Central memory CD4-positive, alpha-beta T cell (primary cell): ENCODE measurements at regions not wholly inside any gene's neighbourhood (a gene's known extent, or its start where the extent isn't known, plus 50 kb on each side); places are given as distances from the start of the nearest gene placed in this dataset.
"Not testable (repeated sequence)": the region's sequence is repeated elsewhere in the genome, so short reads cannot be mapped to it uniquely, and the experiment has no call there.

Source experiments
- DNase-seq: peaks from one replicate; pipeline ENCODE4 v3.0.0; 2022

DNA sequence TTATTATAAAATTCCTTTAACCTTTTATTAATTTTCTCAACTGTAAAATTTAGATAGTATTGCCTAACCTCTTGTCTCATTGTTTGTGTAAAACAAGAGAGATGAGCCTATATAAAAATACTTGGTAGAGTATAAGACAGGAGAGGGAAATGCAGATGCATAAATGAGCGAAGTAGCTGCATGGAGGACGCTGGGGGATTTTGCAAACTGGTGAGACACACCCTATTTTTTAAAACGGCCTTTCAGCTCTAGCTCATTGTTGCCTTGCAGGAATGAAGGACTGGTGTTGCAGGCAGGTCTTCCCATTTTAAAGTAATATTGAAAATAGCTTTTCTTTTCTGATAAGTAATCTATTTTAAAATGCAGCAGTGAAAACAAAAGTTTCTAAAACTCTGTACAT, 435.3 kb upstream of the HNRNPA3 start:
- DNase-seq, result no peak

DNA sequence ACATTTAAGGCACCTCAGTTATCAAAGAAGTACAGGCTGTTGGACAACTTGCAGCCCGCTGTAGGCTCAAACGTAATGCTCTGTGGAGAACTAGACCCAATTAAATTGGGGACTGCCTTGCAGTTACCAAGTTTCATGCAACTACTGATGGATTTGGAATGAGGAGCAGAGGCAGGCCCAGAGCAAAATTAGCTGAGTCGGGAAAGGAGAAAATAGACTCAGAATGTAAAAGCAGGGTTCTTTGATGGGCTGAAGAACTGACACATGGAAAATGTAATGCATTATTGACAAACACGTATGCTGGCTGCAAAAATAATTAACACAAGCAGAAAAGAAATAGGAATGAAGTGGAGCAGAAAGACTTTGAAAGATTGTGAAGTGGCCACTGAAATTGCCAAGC, 432.7 kb upstream of the HNRNPA3 start:
- DNase-seq, result no peak

DNA sequence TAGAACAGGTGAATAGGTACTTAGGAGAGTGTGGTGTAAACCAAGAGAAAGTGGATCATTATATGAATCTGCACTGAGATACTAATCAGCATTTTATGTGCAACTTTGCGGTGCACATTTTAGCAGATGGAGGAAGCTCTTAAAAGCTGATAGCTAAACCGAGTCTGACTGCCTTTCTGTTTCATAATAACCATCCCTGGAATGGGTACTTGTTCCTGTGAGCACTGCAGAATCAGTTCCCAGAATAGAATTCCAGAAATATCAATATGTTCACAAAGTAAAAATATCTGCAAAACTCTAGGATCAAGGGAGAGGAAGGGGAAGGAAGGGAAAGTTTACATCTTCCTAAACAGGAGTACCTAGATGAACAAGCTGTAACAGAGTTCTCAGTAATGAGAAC, 432.2 kb upstream of the HNRNPA3 start:
- DNase-seq, result no peak

DNA sequence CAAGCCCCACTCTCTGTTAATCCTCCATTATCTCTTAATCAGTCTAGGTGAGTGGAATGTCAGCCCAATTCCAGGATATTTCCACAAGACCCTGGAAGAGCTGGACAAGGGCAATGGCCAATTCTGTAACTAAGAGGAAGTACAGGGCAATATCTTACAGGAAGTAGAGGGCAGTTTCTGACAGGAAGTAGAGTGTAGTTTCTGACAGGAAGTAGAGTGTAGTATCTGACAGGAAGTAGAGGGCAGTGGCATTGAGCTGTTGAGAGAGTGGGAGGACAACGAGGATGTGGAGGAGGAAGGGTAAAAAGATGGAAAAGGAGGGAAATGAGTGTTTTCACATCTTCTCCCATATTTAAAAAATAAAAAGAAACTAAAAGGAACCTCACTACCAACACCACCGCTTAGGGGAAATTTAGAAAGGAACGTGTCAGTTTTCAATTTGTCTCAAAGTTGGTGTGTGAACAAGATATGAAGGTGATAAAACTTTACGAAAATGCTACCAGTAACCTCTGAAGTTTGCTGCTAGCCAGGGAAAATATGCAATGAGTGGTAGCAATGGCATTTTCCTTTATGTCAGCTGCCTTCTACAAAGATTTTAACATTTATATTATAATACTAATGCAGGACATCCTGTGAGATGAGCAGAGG, 430.9 kb upstream of the HNRNPA3 start:
- no peak for DNase-seq

DNA sequence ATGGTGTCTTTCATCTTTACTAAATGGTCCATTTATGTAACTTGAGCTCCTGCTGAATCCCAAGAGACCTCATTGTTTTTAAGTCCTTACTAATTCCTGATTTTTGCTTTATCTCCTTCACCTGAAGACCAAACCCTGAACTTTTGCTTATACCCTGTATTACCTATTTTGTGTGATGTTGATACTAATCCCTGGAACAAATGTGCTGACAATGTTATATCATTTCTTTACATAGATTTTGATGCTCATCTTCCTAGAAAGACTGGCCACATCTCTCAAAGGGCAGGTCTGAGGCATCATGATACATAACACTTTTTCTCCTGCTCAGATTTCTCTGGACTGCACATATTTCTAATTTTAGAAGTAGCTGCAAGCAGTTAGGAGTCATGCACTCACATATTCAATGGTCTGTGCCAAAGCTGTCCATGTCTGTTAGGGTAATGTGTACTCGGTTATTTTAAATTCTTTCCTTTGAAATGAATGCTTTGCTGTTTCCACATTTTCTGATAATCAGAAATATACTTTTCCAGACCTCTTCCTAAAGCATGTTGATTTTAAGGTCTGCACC, 427.9 kb upstream of the HNRNPA3 start:
- DNase-seq, result no peak

DNA sequence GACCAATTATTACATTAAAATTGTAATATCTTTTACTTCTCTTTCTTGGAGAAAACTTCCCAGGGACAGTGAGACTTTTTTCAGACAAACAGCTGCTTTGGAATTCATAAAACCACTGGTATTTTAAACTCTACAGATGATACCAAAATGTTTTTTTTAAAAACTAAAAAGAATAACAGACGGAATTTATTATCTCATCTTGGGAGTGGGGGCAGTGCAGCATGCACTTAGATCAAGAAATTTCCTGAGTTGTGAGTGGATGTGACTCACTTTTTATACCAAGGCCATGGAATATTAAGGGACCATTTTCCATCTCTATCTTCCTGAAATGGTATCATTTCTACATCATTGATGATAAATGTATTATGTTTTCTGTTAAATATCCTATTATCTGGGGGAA, 422.8 kb upstream of the HNRNPA3 start:
- no peak for DNase-seq

DNA sequence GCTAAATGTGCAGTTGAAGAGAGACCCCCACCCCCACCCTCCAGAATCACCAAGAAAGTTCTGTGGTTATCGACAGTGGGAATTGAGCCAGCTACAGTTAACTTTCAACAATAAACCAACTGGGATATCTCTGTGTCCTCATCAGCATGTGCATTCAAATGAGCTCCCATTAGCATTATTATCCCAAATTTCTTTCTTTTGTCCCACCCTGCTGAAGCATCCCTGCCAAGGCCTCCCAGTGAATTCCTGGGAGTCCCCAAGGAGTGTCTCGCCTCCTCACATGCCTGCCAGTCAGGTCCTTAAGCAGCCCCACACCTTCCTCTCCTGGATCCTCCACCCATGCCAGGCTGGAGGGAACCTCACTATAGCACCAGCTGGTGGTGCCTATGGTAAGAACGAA, 422.1 kb upstream of the HNRNPA3 start:
- DNase-seq, result no peak

DNA sequence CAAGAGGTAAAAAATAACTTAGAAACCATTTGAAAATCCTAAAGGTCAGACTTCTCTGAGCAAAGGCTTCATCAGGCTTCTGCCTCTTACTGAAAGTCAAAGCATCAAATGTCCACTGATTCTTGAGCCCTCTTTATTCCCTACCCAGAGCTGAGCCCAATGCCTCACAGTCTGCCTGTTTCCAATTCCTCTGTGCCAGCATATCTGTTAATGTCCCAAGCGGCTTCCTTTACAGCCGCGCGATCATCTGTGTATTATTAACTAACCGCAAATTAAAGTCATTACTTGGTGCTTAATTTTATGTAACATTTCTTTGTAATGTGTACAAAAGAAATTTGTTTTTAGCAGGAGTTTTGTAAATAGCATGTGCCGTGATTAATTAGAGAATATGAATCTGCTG, 418.8 kb upstream of the HNRNPA3 start:
- DNase-seq, result no peak

DNA sequence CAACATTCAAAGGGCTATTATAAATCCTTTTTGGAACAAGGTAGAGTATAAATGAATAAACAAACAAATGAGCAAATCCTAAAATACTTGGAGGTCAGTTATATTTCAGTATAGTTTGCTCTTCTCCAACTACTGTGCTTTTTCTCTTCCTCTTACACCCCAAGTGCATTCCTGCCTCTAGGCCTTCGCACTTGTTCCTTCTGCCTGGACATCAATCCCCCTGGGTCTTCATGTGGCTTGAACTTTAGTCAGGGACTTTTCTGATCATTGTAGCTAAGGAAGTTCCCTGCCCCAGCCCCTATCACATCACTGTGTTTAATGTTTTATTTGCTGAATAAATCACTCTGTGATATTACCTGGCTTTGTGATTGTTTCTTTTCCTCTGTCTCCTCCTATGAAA, 418.2 kb upstream of the HNRNPA3 start:
- DNase-seq, result no peak

DNA sequence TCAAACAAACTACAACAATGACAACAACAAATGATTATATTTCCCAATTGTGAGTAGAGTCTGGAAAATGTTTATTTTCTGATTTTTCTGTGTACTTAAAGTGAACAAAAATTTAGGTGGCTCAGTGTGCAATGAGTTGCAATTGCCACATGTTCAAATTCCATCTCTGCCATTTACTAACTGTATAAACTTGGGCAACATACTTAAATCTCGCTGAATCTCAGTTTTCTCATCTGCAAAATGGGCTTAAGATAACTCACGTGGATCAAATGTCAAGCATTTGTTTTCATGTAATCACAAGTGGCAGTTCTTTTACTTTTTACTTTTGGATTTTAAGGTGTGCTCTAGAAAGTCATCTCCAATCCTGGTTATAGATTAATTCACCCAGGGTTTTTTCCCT, 416.8 kb upstream of the HNRNPA3 start:
- no peak for DNase-seq

DNA sequence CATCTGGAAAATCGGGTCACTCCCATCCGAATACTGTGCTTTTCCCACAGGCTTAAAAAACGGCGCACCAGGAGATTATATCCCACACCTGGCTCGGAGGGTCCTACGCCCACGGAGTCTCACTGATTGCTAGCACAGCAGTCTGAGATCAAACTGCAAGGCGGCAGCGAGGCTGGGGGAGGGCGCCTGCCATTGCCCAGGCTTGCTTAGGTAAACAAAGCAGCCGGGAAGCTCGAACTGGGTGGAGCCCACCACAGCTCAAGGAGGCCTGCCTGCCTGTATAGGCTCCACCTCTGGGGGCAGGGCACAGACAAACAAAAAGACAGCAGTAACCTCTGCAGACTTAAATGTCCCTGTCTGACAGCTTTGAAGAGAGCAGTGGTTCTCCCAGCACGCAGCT, 415.9 kb upstream of the HNRNPA3 start:
- DNase-seq, result not testable (repeated sequence)

DNA sequence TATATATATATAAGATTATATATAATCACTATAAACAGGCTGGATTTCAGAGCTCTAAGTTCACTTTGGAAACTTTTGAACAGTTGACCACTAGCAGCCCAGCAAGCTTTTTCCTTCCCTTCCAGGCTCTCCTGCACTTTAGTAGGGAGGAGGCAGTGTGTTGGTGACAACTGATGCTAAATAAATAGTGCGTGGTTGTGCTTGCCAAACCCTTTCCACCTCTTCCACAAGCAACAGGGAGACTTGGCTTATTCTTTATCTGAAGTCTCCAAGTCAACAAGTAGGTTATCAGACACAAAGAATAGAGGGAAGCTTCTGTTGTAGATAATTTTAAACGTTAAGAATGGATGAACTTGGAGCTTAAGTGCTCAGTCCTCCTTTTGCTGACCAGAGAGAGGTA, 408.2 kb upstream of the HNRNPA3 start:
- no peak for DNase-seq

DNA sequence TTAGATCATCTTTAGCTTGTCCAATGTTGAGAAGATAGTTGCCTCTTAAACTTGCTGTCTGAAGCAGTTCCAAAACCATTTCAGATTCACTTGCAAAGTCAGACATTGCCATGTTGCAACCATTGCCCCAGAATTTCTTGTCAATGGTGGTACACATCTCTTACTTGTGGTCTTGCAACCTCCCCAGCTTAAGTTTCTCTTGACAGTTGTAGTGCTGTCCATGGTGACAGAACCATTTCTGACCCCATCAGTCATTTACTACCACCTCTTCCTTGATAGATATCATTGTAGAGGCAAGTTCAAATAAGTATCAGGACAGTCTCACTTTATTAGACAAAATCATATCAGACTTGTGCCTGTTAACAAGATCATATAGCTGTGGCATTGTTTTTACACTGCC, 407.2 kb upstream of the HNRNPA3 start:
- no peak for DNase-seq

DNA sequence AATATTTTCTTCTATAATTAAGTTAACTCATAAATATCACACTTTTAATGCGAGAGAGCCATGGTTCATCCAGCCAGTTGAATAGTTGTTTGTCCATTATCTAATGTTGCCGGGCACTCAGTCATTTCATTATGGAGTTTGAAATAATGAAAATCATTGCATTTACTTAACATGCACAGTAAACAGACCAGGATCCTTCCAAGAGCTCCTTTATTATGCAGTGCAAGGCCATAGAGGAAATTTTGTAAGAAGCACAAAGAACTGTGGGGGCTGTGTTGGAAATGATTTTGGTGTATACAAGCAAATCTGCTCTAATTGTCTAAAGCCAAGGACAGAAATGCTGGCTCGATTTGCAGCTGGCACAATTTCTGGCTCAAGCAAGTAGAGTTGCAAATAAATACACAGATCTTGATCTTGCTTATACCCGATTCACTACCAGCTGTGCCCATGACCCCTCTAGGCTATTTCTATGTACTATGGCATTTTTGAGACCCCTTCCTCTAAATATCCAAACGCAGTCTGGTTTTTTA, 400.3 kb upstream of the HNRNPA3 start:
- DNase-seq, result no peak

DNA sequence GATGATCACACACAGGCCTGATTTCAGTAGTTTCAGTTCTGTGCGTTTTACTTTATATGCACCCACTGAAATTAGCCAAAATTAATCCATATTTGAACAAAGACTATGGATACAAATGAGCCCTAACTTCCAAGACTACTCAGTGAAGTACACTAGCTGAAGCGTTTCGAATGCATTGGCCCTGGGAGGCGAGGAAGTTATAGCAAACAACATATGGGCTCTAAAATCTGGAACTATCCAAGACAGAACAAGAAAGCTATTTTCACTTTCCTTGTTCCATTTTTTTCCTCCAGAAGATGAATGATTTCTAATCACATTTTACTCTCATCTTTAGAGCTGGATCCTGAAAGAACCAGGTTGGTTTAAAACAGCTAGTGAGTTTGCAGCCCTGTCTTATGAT, 399.4 kb upstream of the HNRNPA3 start:
- DNase-seq, result no peak

DNA sequence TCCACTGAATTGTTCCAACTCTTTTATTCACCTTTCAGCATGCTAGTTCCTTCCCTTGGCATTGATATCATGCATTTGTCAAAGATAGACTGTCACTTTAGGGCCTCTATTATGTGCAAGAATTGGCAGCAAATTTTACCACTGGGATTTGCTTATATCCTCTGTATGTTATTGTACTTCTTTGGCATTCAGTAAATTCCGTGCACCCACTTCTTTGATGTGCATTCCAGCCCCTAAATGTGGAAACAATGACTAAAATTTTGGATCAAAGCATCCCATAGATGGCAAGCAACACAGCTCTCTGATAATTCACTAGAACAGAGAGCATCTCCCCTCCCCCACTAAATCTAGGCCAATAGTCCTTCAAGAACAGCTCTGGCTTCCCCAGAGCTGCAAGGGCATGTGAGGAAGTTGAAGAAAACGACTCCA, 399.0 kb upstream of the HNRNPA3 start:
- DNase-seq, result no peak

DNA sequence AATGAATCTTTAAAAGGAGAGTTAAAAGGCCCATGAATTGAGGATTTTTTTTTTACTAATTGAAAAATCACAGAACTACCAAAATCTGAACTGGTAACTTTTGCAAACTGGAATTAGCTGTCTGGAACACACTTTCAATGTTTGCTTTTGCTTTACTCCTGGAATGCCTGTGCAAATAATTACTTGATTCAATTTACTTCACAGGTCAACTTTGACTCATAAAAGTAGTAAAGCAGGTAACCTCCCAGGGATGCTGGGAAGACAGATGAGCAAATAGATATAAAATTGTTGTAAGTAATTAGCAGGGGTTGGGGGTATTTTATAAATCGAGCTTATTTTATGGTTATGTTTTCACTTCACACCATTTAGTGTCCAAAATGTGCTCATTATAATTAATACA, 398.3 kb upstream of the HNRNPA3 start:
- DNase-seq, result no peak

DNA sequence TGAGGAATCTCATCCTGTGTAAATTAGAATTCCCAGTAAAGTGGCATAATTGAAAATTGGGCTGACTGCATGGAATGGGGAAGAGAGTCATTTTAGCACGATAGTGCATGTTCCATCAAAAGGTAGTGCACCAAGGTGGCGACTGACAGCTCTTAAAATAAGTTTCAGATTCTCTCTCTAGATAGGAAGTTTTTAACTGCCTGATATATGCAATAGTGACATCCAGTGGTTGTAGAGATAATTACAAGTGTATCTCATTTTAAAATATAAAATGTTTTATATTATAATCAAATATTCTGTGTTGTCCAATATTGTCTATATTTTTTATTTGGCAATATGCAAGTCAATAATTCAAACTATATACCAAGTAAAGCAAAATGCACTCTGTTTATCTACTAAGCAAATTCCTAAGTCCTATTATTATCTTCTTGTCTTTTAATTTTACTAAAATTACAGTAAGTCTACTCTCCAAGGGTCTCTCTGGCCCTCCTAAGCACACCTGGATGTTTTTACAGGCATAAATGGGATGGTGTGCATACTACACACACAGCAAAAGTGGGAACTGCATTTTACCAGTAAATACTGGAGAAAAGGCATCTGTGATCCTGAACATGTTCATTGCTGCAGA, 397.7 kb upstream of the HNRNPA3 start:
- peak; percentile 20 for DNase-seq

DNA sequence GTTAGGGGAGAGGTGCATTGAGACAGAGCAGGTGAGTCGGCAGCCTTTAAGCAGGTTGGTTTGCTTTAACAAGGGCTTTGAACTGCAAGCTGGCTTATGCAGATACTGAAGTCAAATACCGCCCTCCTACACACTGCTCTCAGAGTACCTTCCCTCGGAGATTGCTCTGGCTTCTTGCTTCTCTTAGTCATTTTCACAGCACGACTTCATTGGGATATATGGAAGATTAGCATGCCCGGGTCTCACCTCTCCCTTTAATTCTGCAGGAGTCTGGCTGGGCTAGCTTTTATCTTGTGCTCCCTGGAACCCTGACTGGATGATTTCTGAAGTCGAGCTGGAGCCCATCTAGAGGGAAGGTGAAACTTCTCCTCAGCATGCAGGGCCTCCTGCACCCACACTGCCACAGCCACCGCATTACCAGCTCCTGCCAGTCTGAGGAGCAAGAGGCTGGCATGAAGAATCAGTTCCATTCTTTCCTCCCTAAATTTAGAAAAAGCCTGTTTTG, 395.5 kb upstream of the HNRNPA3 start:
- no peak for DNase-seq

DNA sequence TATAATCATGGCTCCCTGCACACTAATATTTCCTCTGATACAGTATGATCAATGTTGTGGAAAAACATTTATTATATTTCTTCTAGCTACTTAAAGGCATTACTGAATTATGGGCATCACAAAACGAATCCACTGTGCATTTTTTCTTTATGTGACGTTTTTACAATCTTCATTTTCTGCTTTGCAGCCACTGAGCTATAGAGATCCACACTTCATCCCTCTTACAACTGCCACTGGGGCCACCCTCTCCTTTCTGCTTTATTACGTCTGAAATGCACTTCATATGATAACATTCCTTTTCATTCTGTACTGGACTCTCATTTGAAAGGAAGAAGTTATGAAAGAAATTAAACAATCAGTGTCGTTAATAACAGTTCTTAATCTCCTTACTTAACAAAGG, 394.5 kb upstream of the HNRNPA3 start:
- no peak for DNase-seq

DNA sequence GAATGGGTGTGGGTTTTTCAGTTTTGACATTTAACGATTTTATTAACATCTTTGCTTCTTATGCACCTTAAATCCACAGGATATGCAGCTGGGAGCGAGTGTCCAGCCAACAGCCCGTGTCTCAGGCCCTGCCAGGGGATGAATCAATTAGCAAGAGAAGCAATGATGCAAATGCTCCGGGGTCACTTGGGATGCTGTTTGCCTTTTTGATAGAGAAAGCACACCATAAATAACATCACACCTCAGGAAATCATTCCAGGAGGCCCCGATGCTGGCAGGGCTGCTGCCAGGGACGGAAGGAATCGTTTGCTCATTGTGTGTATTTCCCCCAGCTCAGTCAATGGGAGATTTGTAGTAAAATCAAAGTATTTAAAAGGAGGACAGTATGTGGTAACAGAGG, 394.0 kb upstream of the HNRNPA3 start:
- no peak for DNase-seq

DNA sequence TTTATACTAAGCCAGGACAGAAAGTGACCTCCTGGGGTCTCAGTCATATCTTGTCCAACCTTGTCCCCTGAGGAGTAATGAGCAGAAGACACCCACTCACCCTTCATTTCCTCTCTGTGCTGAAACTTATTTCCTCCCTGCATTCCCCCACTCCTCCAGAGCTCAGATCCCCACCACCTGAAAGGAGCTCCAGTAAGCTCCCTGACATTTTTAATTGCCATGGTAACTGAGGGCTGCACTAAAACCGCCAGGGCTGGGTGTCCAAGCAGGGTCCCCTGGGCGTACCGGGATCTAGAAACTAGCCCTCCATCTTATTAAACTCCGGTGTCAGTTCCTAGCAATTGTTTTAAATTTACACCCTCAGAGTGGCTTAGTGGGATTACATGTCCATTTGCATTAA, 393.3 kb upstream of the HNRNPA3 start:
- no peak for DNase-seq

DNA sequence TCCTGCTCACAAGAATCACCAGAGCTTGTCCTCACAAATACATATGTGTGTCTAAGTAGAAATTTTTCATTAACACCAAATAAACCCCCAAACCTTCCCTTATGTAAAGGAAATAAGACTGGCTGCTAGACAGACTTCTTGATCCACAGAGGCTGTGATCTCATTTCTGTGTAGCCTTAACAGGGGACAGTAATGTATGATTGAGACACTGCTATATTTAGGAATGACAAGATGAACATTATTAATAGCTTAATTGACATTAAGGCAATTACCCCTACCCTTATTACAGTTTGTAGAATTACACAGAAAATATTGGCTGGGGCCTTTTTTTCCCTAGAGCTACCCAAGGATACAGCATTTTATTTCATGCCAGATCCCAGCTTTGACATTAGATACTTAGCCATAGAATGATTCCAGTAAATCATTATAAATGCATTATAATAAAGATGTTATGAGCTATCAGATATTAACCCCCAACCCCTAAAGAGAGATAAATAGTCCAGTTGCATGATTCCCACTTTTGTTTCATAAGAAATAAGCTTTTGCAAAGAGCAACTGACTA, 392.1 kb upstream of the HNRNPA3 start:
- DNase-seq, result no peak

DNA sequence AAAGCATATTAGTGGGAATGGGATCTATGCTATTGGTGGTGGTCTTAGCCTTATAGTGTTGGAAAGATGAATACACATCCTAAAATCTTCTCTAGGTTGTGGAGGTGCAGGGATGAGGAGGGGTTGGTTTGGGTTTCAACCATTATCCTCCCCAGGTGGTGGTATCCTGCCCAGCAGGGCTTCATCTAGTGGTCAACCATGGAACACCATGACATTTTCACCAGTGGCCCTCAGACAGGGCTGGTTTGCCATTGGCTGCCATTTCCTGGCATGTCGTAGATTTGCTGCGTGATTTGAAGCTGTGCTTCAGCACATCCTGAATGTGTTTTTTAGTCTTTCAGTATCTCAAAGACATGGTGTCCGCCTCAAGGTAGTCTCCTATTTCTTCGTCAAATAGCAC, 391.2 kb upstream of the HNRNPA3 start:
- DNase-seq, result no peak
